SK-N-SH treated with all-trans-retinoic acid at 6 μM for 48 hours (cell line): ENCODE measurements at regions not wholly inside any gene's neighbourhood (a gene's known extent, or its start where the extent isn't known, plus 50 kb on each side); places are given as distances from the start of the nearest gene placed in this dataset.

Experiments used
- RARB ChIP-seq: fragments of 250-450 bp; sonication (Bioruptor Pico); IDR thresholded peaks from 2 replicates; pipeline ENCODE4 v1.8.0; 2021; ENCODE audit warnings: mild to moderate bottlenecking, moderate library complexity
- ZC3H10 ChIP-seq: fragments of 250-450 bp; sonication (Bioruptor Pico); IDR thresholded peaks from 2 replicates; pipeline ENCODE4 v1.5.1; 2021; ENCODE audit warnings: mild to moderate bottlenecking, moderate library complexity
- TF ChIP-seq, protein P1 (sequence below): fragments of 250-450 bp; sonication (Bioruptor Pico); IDR thresholded peaks from 2 replicates; pipeline ENCODE4 v1.5.1; 2021; ENCODE audit warnings: mild to moderate bottlenecking, moderate library complexity

- TF ChIP-seq, protein P1, sequence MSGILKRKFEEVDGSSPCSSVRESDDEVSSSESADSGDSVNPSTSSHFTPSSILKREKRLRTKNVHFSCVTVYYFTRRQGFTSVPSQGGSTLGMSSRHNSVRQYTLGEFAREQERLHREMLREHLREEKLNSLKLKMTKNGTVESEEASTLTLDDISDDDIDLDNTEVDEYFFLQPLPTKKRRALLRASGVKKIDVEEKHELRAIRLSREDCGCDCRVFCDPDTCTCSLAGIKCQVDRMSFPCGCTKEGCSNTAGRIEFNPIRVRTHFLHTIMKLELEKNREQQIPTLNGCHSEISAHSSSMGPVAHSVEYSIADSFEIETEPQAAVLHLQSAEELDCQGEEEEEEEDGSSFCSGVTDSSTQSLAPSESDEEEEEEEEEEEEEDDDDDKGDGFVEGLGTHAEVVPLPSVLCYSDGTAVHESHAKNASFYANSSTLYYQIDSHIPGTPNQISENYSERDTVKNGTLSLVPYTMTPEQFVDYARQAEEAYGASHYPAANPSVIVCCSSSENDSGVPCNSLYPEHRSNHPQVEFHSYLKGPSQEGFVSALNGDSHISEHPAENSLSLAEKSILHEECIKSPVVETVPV, result no peak
- TF ChIP-seq RARB (CRISPR knock-in tag) (no peak), ZC3H10 (CRISPR knock-in tag) (no peak)
Measured at GRCh38 chr10:21060626-21061025, 163.5 kb upstream of the NEBL start.
